ENCODE measurements at regions not wholly inside any gene's neighbourhood (a gene's known extent, or its start where the extent isn't known, plus 50 kb on each side); places are given as distances from the start of the nearest gene placed in this dataset.

- TF ChIP-seq ZNF462 (CRISPR knock-in tag; IDR thresholded peaks at IDR 0.05) (no peak), ETS1 (IDR thresholded peaks at IDR 0.05) (no peak), POLR2AphosphoS5 (IDR thresholded peaks at IDR 0.05; ENCODE audit: low read depth) (no peak)
- TF ChIP-seq, protein P1, sequence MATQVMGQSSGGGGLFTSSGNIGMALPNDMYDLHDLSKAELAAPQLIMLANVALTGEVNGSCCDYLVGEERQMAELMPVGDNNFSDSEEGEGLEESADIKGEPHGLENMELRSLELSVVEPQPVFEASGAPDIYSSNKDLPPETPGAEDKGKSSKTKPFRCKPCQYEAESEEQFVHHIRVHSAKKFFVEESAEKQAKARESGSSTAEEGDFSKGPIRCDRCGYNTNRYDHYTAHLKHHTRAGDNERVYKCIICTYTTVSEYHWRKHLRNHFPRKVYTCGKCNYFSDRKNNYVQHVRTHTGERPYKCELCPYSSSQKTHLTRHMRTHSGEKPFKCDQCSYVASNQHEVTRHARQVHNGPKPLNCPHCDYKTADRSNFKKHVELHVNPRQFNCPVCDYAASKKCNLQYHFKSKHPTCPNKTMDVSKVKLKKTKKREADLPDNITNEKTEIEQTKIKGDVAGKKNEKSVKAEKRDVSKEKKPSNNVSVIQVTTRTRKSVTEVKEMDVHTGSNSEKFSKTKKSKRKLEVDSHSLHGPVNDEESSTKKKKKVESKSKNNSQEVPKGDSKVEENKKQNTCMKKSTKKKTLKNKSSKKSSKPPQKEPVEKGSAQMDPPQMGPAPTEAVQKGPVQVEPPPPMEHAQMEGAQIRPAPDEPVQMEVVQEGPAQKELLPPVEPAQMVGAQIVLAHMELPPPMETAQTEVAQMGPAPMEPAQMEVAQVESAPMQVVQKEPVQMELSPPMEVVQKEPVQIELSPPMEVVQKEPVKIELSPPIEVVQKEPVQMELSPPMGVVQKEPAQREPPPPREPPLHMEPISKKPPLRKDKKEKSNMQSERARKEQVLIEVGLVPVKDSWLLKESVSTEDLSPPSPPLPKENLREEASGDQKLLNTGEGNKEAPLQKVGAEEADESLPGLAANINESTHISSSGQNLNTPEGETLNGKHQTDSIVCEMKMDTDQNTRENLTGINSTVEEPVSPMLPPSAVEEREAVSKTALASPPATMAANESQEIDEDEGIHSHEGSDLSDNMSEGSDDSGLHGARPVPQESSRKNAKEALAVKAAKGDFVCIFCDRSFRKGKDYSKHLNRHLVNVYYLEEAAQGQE (IDR thresholded peaks at IDR 0.05; ENCODE audit: unreplicated experiment) = no peak
These were observed 233.3 kb downstream of the C1D start (continued) for GRCh38 chr2:67829470-67829869.

DNA sequence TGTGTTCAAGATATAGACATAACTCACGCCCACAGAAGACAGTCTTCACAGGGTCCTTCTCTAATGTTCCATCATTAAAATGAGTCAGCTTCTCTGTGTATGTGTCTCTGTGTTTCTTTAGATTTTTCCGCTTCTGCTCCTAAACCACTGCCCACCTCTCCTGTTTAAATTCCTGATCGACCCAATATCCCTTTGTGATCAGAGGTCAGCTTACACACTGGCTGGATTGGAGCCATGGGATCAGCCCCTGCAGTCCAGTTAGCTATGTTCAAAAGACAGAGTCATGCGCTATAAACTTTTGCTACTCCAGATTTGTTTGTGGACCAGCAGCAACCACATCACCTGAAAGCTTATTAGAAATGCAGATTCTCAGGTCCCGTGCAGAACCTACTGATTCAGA, 229.2 kb downstream of the C1D start:
- H3K4me1 Mint-ChIP-seq = no peaks in the 10 kb centered on the region
- DNase-seq (ENCODE audit: low spot score) = no peak
- Histone ChIP-seq H3K4me3 (no peak overlapping the region), H3K79me2 (replicated peaks; ENCODE audit: insufficient read depth) (no peaks in the 10 kb centered on the region), H3K4me2 (no peak overlapping the region), H2AFZ (no peak overlapping the region), H3K36me3 (ENCODE audit: insufficient read depth) (no peaks in the 10 kb centered on the region), H3F3A (replicated peaks; ENCODE audit: low read depth) (no peaks in the 10 kb centered on the region), H4K20me1 (replicated peaks; ENCODE audit: insufficient read depth) (no peaks in the 10 kb centered on the region), H3K4me1 (ENCODE audit: insufficient read depth) (no peaks in the 10 kb centered on the region), H3K9me2 (ENCODE audit: insufficient read depth) (0 out of 2 replicates have a peak, but pooled peaks cover 4% of the 10 kb centered on the region), H3K27me3 (ENCODE audit: insufficient read depth) (no peaks in the 10 kb centered on the region), H3K27ac (ENCODE audit: low read depth) (no peak overlapping the region)
- no peaks in the 10 kb centered on the region; the same call in 2 of the 3 replicates for H3K9me3 Mint-ChIP-seq
- no peak for TF ChIP-seq EZH2 (IDR thresholded peaks at IDR 0.05; ENCODE audit: low read depth, unreplicated experiment)
- no peak for TF ChIP-seq POLR2AphosphoS5 (IDR thresholded peaks at IDR 0.05; ENCODE audit: low read depth)
- no peak for TF ChIP-seq NANOG (IDR thresholded peaks at IDR 0.05; ENCODE audit: borderline replicate concordance)
- H3K27me3 Mint-ChIP-seq (ENCODE audit: insufficient read depth, low read depth, poor library complexity) = peaks cover 2% of the 10 kb centered on the region
- no peak overlapping the region for H3K4me3 Mint-ChIP-seq
- H3K36me3 Mint-ChIP-seq (ENCODE audit: low read depth) = no peaks in the 10 kb centered on the region
- no peak for ATAC-seq
- no peak overlapping the region for H3K27ac Mint-ChIP-seq
